Breast epithelium (tissue), 4 donors: ENCODE measurements at regions not wholly inside any gene's neighbourhood (a gene's known extent, or its start where the extent isn't known, plus 50 kb on each side); places are given as distances from the start of the nearest gene placed in this dataset.
"Not testable (repeated sequence)": the region's sequence is repeated elsewhere in the genome, so short reads cannot be mapped to it uniquely, and the experiment has no call there.

Experiments
- DNase-seq, 2 donors: peaks; one replicate each; pipeline ENCODE4 v3.0.0-alpha.2; 2019; ENCODE audit warnings: low spot score in 2 of 2
- H3K27ac ChIP-seq, 2 donors: fragments of 200-600 bp; sonication (generic) in 1 of 2; one replicate each; pipeline ENCODE4 v1.5.1; 2016 to 2019; ENCODE audit warnings: mild to moderate bottlenecking in 1 of 2
- H3K27me3 ChIP-seq, 2 donors: fragments of 200-600 bp; sonication (generic) in 1 of 2; one replicate each; pipeline versions ENCODE4 v1.5.1 to v1.6.0; 2017 to 2019; ENCODE audit warnings: control low read depth in 1 of 2, mild to moderate bottlenecking in 1 of 2
- H3K36me3 ChIP-seq: fragments of 200-600 bp; one replicate; pipeline ENCODE4 v1.5.1; 2019
- H3K4me1 ChIP-seq, 2 donors: fragments of 200-600 bp; sonication (generic); one replicate each; pipeline ENCODE4 v1.5.1; 2016 to 2019; ENCODE audit warnings: control low read depth in 1 of 2
- H3K4me3 ChIP-seq, 3 donors: fragments of 200-600 bp; sonication (generic); 1 replicate in 2 of 3; 2 replicates in 1 of 3; pipeline ENCODE4 v1.5.1; 2016 to 2019; ENCODE audit warnings: mild to moderate bottlenecking in 3 of 3, moderate library complexity in 2 of 3
- H3K9me3 ChIP-seq, 2 donors: fragments of 200-600 bp; sonication (generic) in 1 of 2; one replicate each; pipeline ENCODE4 v1.5.1; 2016 to 2019; ENCODE audit warnings: control low read depth in 1 of 2
- POLR2A ChIP-seq: fragments of 450-650 bp; IDR thresholded peaks from one replicate; pipeline ENCODE4 v1.6.1; 2016; ENCODE audit warnings: antibody characterized with exemption, mild to moderate bottlenecking, moderate library complexity
- POLR2AphosphoS5 ChIP-seq, 3 donors: sonication (generic); formaldehyde crosslinking; IDR thresholded peaks; one replicate each; pipeline ENCODE4 v1.6.1; 2017; ENCODE audit warnings: antibody characterized with exemption in 3 of 3
- intact Hi-C: fragments of 100-400 bp; cut with DNase I; formaldehyde crosslinking; loops from one replicate; pipeline ENCODE4 v1.15.1; 2023; ENCODE audit warnings: low total_unique reads
- TF ChIP-seq, protein P1 (sequence below), 3 donors: fragments of 450-650 bp; IDR thresholded peaks; one replicate each; pipeline ENCODE4 v1.5.1; 2016 to 2017; ENCODE audit warnings: antibody characterized with exemption in 3 of 3, mild to moderate bottlenecking in 3 of 3, moderate library complexity in 3 of 3

DNA sequence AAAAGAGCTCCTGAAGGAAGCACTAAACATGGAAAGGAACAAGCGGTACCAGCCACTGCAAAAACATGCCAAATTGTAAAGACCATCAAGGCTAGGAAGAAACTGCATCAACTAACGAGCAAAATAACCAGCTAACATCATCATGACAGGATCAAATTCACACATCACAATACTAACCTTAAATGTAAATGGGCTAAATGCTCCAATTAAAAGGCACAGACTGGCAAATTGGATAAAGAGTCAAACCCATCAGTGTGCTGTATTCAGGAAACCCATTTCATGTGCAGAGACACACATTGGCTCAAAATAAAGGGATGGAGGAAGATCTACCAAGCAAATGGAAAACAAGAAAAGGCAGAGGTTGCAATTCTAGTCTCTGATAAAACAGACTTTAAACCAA is 69.7 kb upstream of the CCT8L2 start:
- H3K27me3 ChIP-seq, H3K36me3 ChIP-seq, H3K4me1 ChIP-seq, H3K27ac ChIP-seq, intact Hi-C loops, H3K4me3 ChIP-seq, H3K9me3 ChIP-seq, DNase-seq: not testable (repeated sequence)

DNA sequence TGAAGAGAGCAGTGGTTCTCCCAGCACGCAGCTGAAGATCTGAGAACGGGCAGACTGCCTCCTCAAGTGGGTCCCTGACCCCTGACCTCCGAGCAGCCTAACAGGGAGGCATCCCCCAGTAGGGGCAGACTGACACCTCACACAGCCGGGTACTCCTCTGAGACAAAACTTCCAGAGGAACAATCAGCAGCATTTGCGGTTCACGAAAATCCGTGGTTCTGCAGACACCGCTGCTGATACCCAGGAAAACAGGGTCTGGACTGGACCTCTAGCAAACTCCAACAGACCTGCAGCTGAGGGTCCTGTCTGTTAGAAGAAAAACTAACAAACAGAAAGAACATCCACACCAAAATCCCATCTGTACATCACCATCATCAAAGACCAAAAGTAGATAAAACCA is 68.4 kb upstream of the CCT8L2 start:
- intact Hi-C loops, H3K9me3 ChIP-seq, H3K4me3 ChIP-seq, H3K27me3 ChIP-seq, DNase-seq, H3K4me1 ChIP-seq, H3K27ac ChIP-seq, H3K36me3 ChIP-seq: not testable (repeated sequence)

DNA sequence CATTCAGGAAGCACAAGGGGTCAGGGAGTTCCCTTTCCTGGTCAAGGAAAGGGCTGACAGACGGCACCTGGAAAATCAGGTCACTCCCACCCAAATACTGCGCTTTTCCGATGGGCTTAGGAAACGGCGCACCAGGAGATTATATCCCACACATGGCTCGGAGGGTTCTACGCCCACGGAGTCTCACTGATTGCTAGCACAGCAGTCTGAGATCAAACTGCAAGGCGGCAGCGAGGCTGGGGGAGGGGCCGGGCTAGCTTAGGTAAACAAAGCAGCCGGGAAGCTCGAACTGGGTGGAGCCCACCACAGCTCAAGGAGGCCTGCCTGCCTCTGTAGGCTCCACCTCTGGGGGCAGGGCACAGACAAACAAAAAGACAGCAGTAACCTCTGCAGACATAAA is 68.0 kb upstream of the CCT8L2 start:
- H3K36me3 ChIP-seq, intact Hi-C loops, DNase-seq, H3K27ac ChIP-seq, H3K27me3 ChIP-seq, H3K9me3 ChIP-seq, H3K4me1 ChIP-seq, H3K4me3 ChIP-seq: not testable (repeated sequence)

DNA sequence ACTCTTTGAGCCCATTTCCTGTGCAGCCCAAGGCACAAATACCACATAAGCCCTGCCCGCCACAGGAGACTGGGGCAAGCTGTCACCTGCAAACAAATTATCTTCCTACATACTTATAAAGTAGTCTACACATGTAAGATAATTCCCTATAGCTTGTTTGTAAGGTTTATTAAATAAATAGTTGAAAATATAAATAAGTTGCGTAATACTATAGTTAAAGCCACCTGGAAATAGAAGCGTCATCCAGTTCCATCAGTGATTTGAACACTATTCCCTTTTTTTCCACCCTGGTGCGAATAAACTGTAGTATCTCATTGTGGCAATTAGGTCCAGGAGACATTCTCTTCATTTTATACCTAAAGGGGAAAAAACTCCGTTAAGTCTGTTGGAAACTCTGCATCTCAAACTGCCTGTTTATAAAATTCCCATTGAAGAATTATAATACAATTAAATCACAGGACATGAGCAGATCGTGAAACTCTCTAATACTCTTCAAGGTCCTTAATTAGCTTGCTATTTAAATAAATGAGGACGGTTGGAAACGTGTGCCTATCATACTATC is 66.7 kb upstream of the CCT8L2 start:
- intact Hi-C loops, DNase-seq: not testable (repeated sequence)

DNA sequence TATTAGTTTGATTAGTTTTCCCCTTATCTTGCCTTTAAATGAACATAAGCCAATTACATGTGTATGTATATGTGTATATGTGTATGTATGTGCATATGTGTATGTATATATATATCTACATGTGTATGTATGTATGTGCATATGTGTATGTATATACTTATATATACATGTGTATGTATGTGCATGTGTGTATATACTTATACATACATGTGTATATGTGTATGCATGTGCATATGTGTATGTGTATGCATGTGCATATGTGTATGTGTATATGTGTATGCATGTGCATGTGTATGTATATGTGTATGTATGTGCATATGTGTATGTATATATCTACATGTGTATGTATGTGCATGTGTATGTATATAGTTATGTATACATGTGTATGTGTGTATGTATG is 65.5 kb upstream of the CCT8L2 start:
- intact Hi-C loops = no loop called here

More for the DNA sequence above, 66.7 kb upstream of the CCT8L2 start:
- H3K27me3 ChIP-seq, H3K9me3 ChIP-seq, H3K4me1 ChIP-seq, H3K4me3 ChIP-seq, H3K36me3 ChIP-seq, H3K27ac ChIP-seq: not testable (repeated sequence)

DNA sequence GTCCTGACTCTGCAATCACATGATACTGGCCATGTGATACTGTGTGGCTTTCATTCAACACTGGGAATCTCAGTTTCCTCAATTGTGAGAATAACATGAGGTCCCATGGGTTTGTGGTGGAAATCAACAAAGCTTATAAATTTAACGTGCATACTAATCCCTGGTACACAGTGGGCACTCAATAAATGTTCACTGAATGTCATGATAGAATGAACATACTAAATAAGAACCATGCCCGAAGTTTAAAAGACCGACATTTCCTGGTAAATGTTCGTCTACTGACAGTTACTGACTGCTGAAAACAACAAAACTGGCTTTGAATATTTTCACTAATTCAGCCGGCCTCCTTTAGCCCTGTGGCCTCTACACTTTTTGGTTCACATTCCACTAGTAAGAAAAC is 62.3 kb upstream of the CCT8L2 start:
- TF ChIP-seq POLR2AphosphoS5 (IDR thresholded peaks at IDR 0.05) (no peak), POLR2A (no peak)
- TF ChIP-seq, protein P1, sequence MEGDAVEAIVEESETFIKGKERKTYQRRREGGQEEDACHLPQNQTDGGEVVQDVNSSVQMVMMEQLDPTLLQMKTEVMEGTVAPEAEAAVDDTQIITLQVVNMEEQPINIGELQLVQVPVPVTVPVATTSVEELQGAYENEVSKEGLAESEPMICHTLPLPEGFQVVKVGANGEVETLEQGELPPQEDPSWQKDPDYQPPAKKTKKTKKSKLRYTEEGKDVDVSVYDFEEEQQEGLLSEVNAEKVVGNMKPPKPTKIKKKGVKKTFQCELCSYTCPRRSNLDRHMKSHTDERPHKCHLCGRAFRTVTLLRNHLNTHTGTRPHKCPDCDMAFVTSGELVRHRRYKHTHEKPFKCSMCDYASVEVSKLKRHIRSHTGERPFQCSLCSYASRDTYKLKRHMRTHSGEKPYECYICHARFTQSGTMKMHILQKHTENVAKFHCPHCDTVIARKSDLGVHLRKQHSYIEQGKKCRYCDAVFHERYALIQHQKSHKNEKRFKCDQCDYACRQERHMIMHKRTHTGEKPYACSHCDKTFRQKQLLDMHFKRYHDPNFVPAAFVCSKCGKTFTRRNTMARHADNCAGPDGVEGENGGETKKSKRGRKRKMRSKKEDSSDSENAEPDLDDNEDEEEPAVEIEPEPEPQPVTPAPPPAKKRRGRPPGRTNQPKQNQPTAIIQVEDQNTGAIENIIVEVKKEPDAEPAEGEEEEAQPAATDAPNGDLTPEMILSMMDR (IDR thresholded peaks at IDR 0.05) = no peak
- intact Hi-C loops = no loop called here
- no peaks in the 10 kb centered on the region for H3K27me3 ChIP-seq
- DNase-seq = no peak
- H3K9me3 ChIP-seq = peaks cover 10 to 19% of the 10 kb centered on the region in 2 donors
- H3K4me3 ChIP-seq = no peak overlapping the region
- no peaks in the 10 kb centered on the region for H3K36me3 ChIP-seq
- H3K4me1 ChIP-seq = no peaks in the 10 kb centered on the region
- H3K27ac ChIP-seq = no peak overlapping the region

More for the DNA sequence above, 65.5 kb upstream of the CCT8L2 start:
- Histone ChIP-seq H3K4me1 (no peaks in the 10 kb centered on the region), H3K4me3 (no peak overlapping the region), H3K9me3 (no peaks in the 10 kb centered on the region), H3K27ac (no peak overlapping the region), H3K27me3 (no peaks in the 10 kb centered on the region), H3K36me3 (no peaks in the 10 kb centered on the region)
- no peak for DNase-seq
- TF ChIP-seq POLR2AphosphoS5 (IDR thresholded peaks at IDR 0.05) (no peak), POLR2A (no peak)
- TF ChIP-seq, protein P1 (IDR thresholded peaks at IDR 0.05) = no peak

DNA sequence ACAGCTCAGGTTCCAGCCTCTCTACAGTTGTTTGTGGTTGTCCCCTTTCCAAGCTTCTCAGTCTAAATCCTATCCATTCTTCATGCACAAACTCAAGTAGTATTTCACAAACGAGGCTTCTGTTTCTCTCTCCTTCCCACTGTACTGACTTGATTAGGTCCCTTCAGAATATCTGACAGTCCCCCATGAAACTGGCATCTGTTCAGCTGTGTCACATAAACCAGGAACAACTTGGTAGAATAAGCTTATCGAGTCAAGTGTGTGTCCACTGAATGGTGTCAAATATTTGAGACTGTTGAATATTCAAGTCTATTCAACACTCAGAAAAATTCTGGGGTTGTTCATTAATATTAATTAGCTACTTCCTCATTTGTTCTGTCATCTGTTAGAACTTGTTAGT is 61.7 kb upstream of the CCT8L2 start:
- H3K4me1 ChIP-seq, H3K4me3 ChIP-seq, intact Hi-C loops, H3K36me3 ChIP-seq, H3K27me3 ChIP-seq, H3K27ac ChIP-seq, DNase-seq: not testable (repeated sequence)
- peaks cover 10 to 19% of the 10 kb centered on the region in 2 donors for H3K9me3 ChIP-seq

DNA sequence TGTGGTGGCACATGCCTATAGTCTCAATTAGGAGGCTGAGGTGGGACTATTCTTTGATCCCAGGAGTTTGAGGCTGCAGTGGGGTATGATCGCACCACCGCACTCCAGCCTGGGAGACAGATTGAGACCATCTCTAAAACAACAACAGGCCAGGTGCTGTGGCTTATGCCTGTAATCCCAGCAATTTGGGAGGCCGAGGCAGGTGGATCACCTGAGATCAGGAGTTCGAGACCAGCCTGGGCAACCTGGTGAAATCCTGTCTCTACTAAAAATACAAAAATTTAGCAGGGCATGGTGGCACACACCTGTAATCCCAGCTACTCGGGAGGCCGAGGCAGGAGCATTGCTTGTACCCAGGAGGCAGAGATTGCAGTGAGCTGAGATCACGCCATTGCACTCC is 60.6 kb upstream of the CCT8L2 start:
- intact Hi-C loops, H3K4me1 ChIP-seq, DNase-seq, H3K27ac ChIP-seq, H3K36me3 ChIP-seq, H3K27me3 ChIP-seq, H3K4me3 ChIP-seq: not testable (repeated sequence)
- peaks cover 10 to 19% of the 10 kb centered on the region in 2 donors for H3K9me3 ChIP-seq
